ENCODE measurements at regions not wholly inside any gene's neighbourhood (a gene's known extent, or its start where the extent isn't known, plus 50 kb on each side); places are given as distances from the start of the nearest gene placed in this dataset.

DNA sequence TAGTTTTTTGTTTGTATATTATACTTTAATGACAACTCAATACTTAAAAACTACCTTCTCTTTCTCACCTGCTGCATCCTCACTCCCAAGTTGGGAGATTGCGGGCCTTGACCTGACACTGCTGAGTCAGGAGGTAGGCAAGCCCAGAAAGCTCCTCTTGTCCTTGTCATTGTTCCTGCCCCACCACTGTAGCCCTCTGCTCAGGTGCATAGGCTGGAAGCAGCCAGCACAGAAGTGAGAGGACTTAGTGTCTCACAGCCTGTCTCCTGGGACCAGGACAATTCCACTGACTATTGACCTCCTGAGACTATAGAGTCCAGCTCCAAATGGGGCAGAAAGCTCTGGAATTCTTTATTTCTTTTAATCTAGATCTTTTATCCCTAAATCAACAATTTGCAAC, 123.5 kb upstream of the NDP start:
- no peak overlapping the region for H3K4me3 Mint-ChIP-seq
- ChIA-PET CTCF (no interaction called here), POLR2A (no interaction called here)
- no peak overlapping the region for H3K27ac Mint-ChIP-seq
- no peak for ATAC-seq
- H3K36me3 Mint-ChIP-seq (ENCODE audit: low read depth): no peaks in the 10 kb centered on the region
- H3K9me3 Mint-ChIP-seq (ENCODE audit: insufficient read depth): no peaks in the 10 kb centered on the region
- H3K4me1 Mint-ChIP-seq (ENCODE audit: low read depth): no peaks in the 10 kb centered on the region
- no peaks in the 10 kb centered on the region for H3K27me3 Mint-ChIP-seq (ENCODE audit: low read depth)
- no peak for DNase-seq

DNA sequence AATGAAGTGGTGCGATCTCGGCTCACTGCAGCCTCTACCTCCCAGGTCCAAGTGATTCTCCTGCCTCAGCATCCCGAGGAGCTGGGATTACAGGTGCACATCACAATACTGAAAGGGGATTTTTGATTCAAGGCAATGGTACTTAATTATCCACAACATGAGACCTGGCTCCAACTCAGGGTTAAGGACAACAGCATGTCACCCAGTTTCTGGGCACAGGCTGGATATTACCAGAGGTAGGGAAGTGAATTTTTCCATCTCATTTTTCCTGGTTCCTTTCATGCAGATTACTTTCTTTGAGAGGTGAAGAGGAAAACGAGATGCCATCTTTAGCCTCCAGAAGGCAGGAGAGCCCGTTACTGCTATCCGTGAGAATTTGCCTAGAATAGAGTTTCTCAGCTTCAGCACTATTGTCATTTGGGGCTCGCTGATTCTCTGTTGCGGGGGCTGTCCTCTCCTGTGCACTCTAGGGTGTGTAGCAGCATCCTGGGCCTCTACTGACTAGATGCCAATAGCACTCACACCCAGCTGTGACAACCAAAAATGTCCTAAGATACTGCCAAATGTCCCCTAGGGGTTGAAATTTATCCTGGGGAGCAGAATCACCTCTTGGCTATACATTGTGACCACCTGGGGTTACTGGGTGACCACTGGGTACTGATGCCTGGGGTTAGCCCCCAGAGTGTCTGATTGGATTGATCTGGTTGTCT, 121.8 kb upstream of the NDP start:
- CTCF ChIA-PET: no interaction called here
- ATAC-seq: no peak
- H3K4me1 Mint-ChIP-seq (ENCODE audit: low read depth): no peaks in the 10 kb centered on the region
- H3K9me3 Mint-ChIP-seq (ENCODE audit: insufficient read depth): no peaks in the 10 kb centered on the region
- H3K27ac Mint-ChIP-seq: no peak overlapping the region
- H3K27me3 Mint-ChIP-seq (ENCODE audit: low read depth): no peaks in the 10 kb centered on the region
- H3K4me3 Mint-ChIP-seq: no peak overlapping the region
- no peaks in the 10 kb centered on the region for H3K36me3 Mint-ChIP-seq (ENCODE audit: low read depth)
- no peak for DNase-seq
- POLR2A ChIA-PET: no interaction called here

- Mint-ChIP-seq H3K9me3 (ENCODE audit: insufficient read depth) (no peaks in the 10 kb centered on the region), H3K27me3 (ENCODE audit: low read depth) (no peaks in the 10 kb centered on the region), H3K27ac (no peak overlapping the region), H3K36me3 (ENCODE audit: low read depth) (no peaks in the 10 kb centered on the region), H3K4me3 (no peak overlapping the region), H3K4me1 (ENCODE audit: low read depth) (no peaks in the 10 kb centered on the region)
- ATAC-seq (no peak), DNase-seq (no peak)
- ChIA-PET CTCF (no interaction called here), POLR2A (no interaction called here)
Measured at GRCh38 chrX:44093431-44093830, 120.2 kb upstream of the NDP start.

- no peak overlapping the region for H3K4me3 Mint-ChIP-seq
- ATAC-seq (no peak), DNase-seq (no peak)
- no peaks in the 10 kb centered on the region for H3K4me1 Mint-ChIP-seq (ENCODE audit: low read depth)
- CTCF ChIA-PET: no interaction called here
- H3K27me3 Mint-ChIP-seq (ENCODE audit: low read depth): no peaks in the 10 kb centered on the region
- no peak overlapping the region for H3K27ac Mint-ChIP-seq
- POLR2A ChIA-PET: no interaction called here
- H3K9me3 Mint-ChIP-seq (ENCODE audit: insufficient read depth): no peaks in the 10 kb centered on the region
- H3K36me3 Mint-ChIP-seq (ENCODE audit: low read depth): no peaks in the 10 kb centered on the region
Measured at GRCh38 chrX:44092778-44093177, 119.6 kb upstream of the NDP start.

GRCh38 chrX:44088510-44089144, 115.4 kb upstream of the NDP start:
- Mint-ChIP-seq H3K4me1 (ENCODE audit: low read depth) (no peaks in the 10 kb centered on the region), H3K4me3 (no peak overlapping the region), H3K9me3 (ENCODE audit: insufficient read depth) (no peaks in the 10 kb centered on the region), H3K27me3 (ENCODE audit: low read depth) (no peaks in the 10 kb centered on the region), H3K36me3 (ENCODE audit: low read depth) (no peaks in the 10 kb centered on the region), H3K27ac (no peak overlapping the region)
- ChIA-PET CTCF (no interaction called here), POLR2A (no interaction called here)
- ATAC-seq (no peak), DNase-seq (no peak)

GRCh38 chrX:44085209-44085608, 112.0 kb upstream of the NDP start:
- Mint-ChIP-seq H3K4me1 (ENCODE audit: low read depth) (no peaks in the 10 kb centered on the region), H3K27ac (no peak overlapping the region), H3K4me3 (no peak overlapping the region), H3K9me3 (ENCODE audit: insufficient read depth) (no peaks in the 10 kb centered on the region), H3K27me3 (ENCODE audit: low read depth) (no peaks in the 10 kb centered on the region), H3K36me3 (ENCODE audit: low read depth) (no peaks in the 10 kb centered on the region)
- ChIA-PET CTCF (no interaction called here), POLR2A (no interaction called here)
- no peak for DNase-seq
- no peak for ATAC-seq

DNA sequence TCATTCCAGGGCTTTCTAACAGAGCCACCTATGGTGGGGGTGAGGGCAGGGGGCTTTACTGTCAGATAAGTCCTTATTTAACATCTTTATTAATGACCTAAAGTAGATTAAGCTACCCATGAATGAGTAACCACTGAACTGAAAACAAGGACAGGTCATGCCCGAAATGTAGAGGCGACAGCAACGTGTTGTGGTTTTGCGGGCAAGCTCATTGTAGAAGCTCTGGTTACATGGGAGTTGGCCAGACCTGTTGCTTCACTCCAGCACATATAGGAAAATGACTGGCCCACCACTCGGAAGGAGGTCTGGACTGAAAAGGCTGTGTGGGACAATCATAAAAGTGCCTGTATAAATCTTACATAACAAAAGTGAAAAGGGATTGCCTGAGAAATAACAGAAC, 109.6 kb upstream of the NDP start:
- Mint-ChIP-seq H3K4me1 (ENCODE audit: low read depth) (no peaks in the 10 kb centered on the region), H3K9me3 (ENCODE audit: insufficient read depth) (no peaks in the 10 kb centered on the region), H3K36me3 (ENCODE audit: low read depth) (no peaks in the 10 kb centered on the region), H3K27ac (no peak overlapping the region), H3K4me3 (no peak overlapping the region), H3K27me3 (ENCODE audit: low read depth) (no peaks in the 10 kb centered on the region)
- ATAC-seq: no peak
- no peak for DNase-seq
- ChIA-PET CTCF (no interaction called here), POLR2A (no interaction called here)

GRCh38 chrX:44080083-44080482, 106.9 kb upstream of the NDP start:
- H3K27me3 Mint-ChIP-seq (ENCODE audit: low read depth): no peaks in the 10 kb centered on the region
- ATAC-seq: no peak
- CTCF ChIA-PET: no interaction called here
- DNase-seq: no peak
- POLR2A ChIA-PET: no interaction called here
- H3K9me3 Mint-ChIP-seq (ENCODE audit: insufficient read depth): no peaks in the 10 kb centered on the region
- H3K4me1 Mint-ChIP-seq (ENCODE audit: low read depth): no peaks in the 10 kb centered on the region
- no peak overlapping the region for H3K4me3 Mint-ChIP-seq
- no peaks in the 10 kb centered on the region for H3K36me3 Mint-ChIP-seq (ENCODE audit: low read depth)
- no peak overlapping the region for H3K27ac Mint-ChIP-seq

DNA sequence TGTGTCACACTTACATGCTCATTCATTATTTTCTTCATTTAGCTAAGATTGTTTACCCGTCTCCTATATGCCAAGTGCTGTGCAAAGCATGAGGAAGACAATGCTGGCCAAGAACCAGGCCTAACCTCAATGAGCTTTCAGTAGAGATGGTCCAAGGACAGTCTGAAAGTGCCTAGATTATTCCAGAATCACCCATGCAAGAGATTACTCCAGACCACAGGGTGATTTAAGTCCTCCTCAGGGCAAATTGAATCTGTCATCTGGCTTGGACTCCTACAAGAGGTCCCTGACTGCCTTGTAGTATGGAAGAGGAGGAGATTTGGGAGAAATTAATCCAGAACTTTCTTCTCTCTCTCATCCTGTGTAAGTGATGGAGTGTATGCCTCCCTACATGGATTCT, 99.4 kb upstream of the NDP start:
- Mint-ChIP-seq H3K9me3 (ENCODE audit: insufficient read depth) (no peaks in the 10 kb centered on the region), H3K4me3 (no peak overlapping the region), H3K36me3 (ENCODE audit: low read depth) (no peaks in the 10 kb centered on the region), H3K27me3 (ENCODE audit: low read depth) (no peaks in the 10 kb centered on the region), H3K4me1 (ENCODE audit: low read depth) (no peaks in the 10 kb centered on the region), H3K27ac (no peak overlapping the region)
- ChIA-PET CTCF (no interaction called here), POLR2A (no interaction called here)
- no peak for DNase-seq
- ATAC-seq: no peak

- Mint-ChIP-seq H3K4me1 (ENCODE audit: low read depth) (no peaks in the 10 kb centered on the region), H3K9me3 (ENCODE audit: insufficient read depth) (no peaks in the 10 kb centered on the region), H3K27ac (no peak overlapping the region), H3K4me3 (no peak overlapping the region), H3K27me3 (ENCODE audit: low read depth) (no peaks in the 10 kb centered on the region), H3K36me3 (ENCODE audit: low read depth) (no peaks in the 10 kb centered on the region)
- CTCF ChIA-PET: no interaction called here
- POLR2A ChIA-PET: no interaction called here
- no peak for DNase-seq
- ATAC-seq: no peak
Measured at GRCh38 chrX:44071847-44072551, 98.8 kb upstream of the NDP start.

GRCh38 chrX:44071070-44071645, 98.0 kb upstream of the NDP start:
- Mint-ChIP-seq H3K36me3 (ENCODE audit: low read depth) (no peaks in the 10 kb centered on the region), H3K27me3 (ENCODE audit: low read depth) (no peaks in the 10 kb centered on the region), H3K4me3 (no peak overlapping the region), H3K4me1 (ENCODE audit: low read depth) (no peaks in the 10 kb centered on the region), H3K27ac (no peak overlapping the region), H3K9me3 (ENCODE audit: insufficient read depth) (no peaks in the 10 kb centered on the region)
- ChIA-PET POLR2A (no interaction called here), CTCF (no interaction called here)
- ATAC-seq (no peak), DNase-seq (no peak)

GRCh38 chrX:44068043-44068442, 94.9 kb upstream of the NDP start:
- ATAC-seq (no peak), DNase-seq (no peak)
- H3K4me3 Mint-ChIP-seq: no peak overlapping the region
- H3K36me3 Mint-ChIP-seq (ENCODE audit: low read depth): no peaks in the 10 kb centered on the region
- CTCF ChIA-PET: no interaction called here
- no peak overlapping the region for H3K27ac Mint-ChIP-seq
- no peaks in the 10 kb centered on the region for H3K4me1 Mint-ChIP-seq (ENCODE audit: low read depth)
- POLR2A ChIA-PET: interaction anchor here (0.6 kb wide), 1 partner anchor 517 kb away, joined by 6 read pairs; no protein-coding TSS in a partner anchor
- no peaks in the 10 kb centered on the region for H3K27me3 Mint-ChIP-seq (ENCODE audit: low read depth)
- no peaks in the 10 kb centered on the region for H3K9me3 Mint-ChIP-seq (ENCODE audit: insufficient read depth)
